Gastroesophageal sphincter (tissue), 4 donors: ENCODE measurements at regions not wholly inside any gene's neighbourhood (a gene's known extent, or its start where the extent isn't known, plus 50 kb on each side); places are given as distances from the start of the nearest gene placed in this dataset.

Source experiments
- ATAC-seq: fragments of 150-250 bp; one replicate; pipeline ENCODE4 v1.9.1; 2016; ENCODE audit warnings: mild to moderate bottlenecking, moderate library complexity
- H3K27ac ChIP-seq, 4 donors: fragments of 200-600 bp; sonication (generic) in 3 of 4; 1 replicate in 3 of 4; 2 replicates in 1 of 4; pipeline ENCODE4 v1.5.1; 2016 to 2019
- H3K27me3 ChIP-seq: fragments of 200-600 bp; sonication (generic); one replicate; pipeline ENCODE4 v1.5.1; 2019
- H3K36me3 ChIP-seq, 2 donors: fragments of 200-600 bp; sonication (generic); one replicate each; pipeline ENCODE4 v1.5.1; 2019; ENCODE audit warnings: control low read depth in 1 of 2
- H3K4me1 ChIP-seq, 3 donors: fragments of 200-600 bp; sonication (generic); 1 replicate in 2 of 3; 2 replicates in 1 of 3; pipeline ENCODE4 v1.5.1; 2016 to 2019; ENCODE audit warnings: control low read depth in 2 of 3
- H3K4me3 ChIP-seq, 2 donors: fragments of 200-600 bp; sonication (generic); one replicate each; pipeline ENCODE4 v1.5.1; 2019; ENCODE audit warnings: mild to moderate bottlenecking in 1 of 2, moderate library complexity in 1 of 2
- H3K9me3 ChIP-seq, 3 donors: fragments of 200-600 bp; sonication (generic); one replicate each; pipeline ENCODE4 v1.5.1; 2017 to 2019; ENCODE audit warnings: control low read depth in 2 of 3
- CTCF ChIP-seq, 4 experiments: fragments of 200-600 bp in 2 of 4; fragments of 450-650 bp in 2 of 4; sonication (generic) in 1 of 4; IDR thresholded peaks; one replicate each; pipeline ENCODE4 v1.5.1; 2017 to 2019; ENCODE audit warnings: antibody characterized with exemption in 4 of 4, mild to moderate bottlenecking in 2 of 4, moderate library complexity in 2 of 4
- EP300 ChIP-seq: sonication (generic); formaldehyde crosslinking; IDR thresholded peaks from one replicate; pipeline ENCODE4 v1.6.1; 2017; ENCODE audit warnings: antibody characterized with exemption, mild to moderate bottlenecking
- POLR2A ChIP-seq, 2 donors: fragments of 450-650 bp; IDR thresholded peaks; one replicate each; pipeline ENCODE4 v1.6.1; 2017; ENCODE audit warnings: antibody characterized with exemption in 2 of 2, mild to moderate bottlenecking in 2 of 2, moderate library complexity in 1 of 2
- POLR2AphosphoS5 ChIP-seq: sonication (generic); formaldehyde crosslinking; IDR thresholded peaks from one replicate; pipeline ENCODE4 v1.6.1; 2017; ENCODE audit warnings: antibody characterized with exemption
- WGBS, 2 donors: methylation state at CpG; one replicate each; pipeline ENCODE4 v1.1.5; 2018; ENCODE audit warnings: low coverage in 1 of 2; 5-methylcytosine and 5-hydroxymethylcytosine counted together

GRCh38 chr5:25025831-25026230 is 381.1 kb upstream of the CDH10 start:
- Histone ChIP-seq H3K36me3 (no peaks in the 10 kb centered on the region), H3K9me3 (no peaks in the 10 kb centered on the region), H3K4me1 (no peaks in the 10 kb centered on the region), H3K27me3 (no peaks in the 10 kb centered on the region), H3K4me3 (no peak overlapping the region), H3K27ac (no peak overlapping the region)
- TF ChIP-seq POLR2AphosphoS5 (no peak), CTCF (IDR thresholded peaks at IDR 0.05) (no peak), EP300 (no peak), POLR2A (IDR thresholded peaks at IDR 0.05) (no peak)
- WGBS, 2 donors: 85 to 96% methylated on average over 4 of the region's 4 CpGs
- no peak for ATAC-seq

GRCh38 chr5:25020454-25020853 is 375.7 kb upstream of the CDH10 start:
- WGBS, 2 donors: 45 to 48% methylated on average over 1 of the region's 1 CpG
- no peak overlapping the region for H3K4me3 ChIP-seq
- ATAC-seq: no peak
- H3K4me1 ChIP-seq: no peaks in the 10 kb centered on the region
- no peaks in the 10 kb centered on the region for H3K9me3 ChIP-seq
- H3K36me3 ChIP-seq: no peaks in the 10 kb centered on the region
- no peak overlapping the region for H3K27ac ChIP-seq
- H3K27me3 ChIP-seq: no peaks in the 10 kb centered on the region
- TF ChIP-seq POLR2A (IDR thresholded peaks at IDR 0.05) (no peak), CTCF (IDR thresholded peaks at IDR 0.05) (no peak), EP300 (no peak)

DNA sequence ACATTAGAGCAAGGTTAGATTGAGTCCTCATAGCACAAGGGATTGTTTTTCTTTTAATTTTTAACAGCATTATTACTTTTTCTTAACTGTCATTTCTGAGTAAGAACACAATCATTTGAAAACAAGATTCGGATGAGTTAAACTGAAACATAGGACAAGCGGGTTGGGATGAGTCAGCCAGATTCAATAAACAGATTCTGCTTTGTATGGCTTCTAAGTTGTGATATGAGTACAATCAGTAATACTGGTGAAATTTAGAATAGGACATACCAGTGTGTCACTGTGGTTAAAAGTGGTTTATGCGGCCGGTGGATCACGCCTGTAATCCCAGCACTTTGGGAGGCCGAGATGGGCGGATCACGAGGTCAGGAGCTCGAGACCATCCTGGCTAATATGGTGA is 364.3 kb upstream of the CDH10 start:
- no peak for ATAC-seq
- no peak overlapping the region for H3K4me3 ChIP-seq
- H3K27ac ChIP-seq: no peak overlapping the region
- TF ChIP-seq EP300 (no peak), POLR2A (IDR thresholded peaks at IDR 0.05) (no peak), CTCF (IDR thresholded peaks at IDR 0.05) (no peak), POLR2AphosphoS5 (no peak)
- H3K4me1 ChIP-seq: no peaks in the 10 kb centered on the region
- H3K36me3 ChIP-seq: no peaks in the 10 kb centered on the region
- WGBS, 2 donors: 83 to 92% methylated on average over 2 to 3 of the region's 9 CpGs
- no peaks in the 10 kb centered on the region for H3K27me3 ChIP-seq
- no peaks in the 10 kb centered on the region for H3K9me3 ChIP-seq

- Histone ChIP-seq H3K9me3 (no peaks in the 10 kb centered on the region), H3K4me1 (no peaks in the 10 kb centered on the region), H3K4me3 (no peak overlapping the region), H3K27ac (no peak overlapping the region), H3K27me3 (no peaks in the 10 kb centered on the region), H3K36me3 (no peaks in the 10 kb centered on the region)
- ATAC-seq: no peak
- 9% methylated on average over 2 of the region's 2 CpGs for WGBS, 2 donors
- TF ChIP-seq POLR2A (IDR thresholded peaks at IDR 0.05) (no peak), CTCF (IDR thresholded peaks at IDR 0.05) (no peak), POLR2AphosphoS5 (no peak), EP300 (no peak)
These were observed 362.0 kb upstream of the CDH10 start for GRCh38 chr5:25006734-25007133.

DNA sequence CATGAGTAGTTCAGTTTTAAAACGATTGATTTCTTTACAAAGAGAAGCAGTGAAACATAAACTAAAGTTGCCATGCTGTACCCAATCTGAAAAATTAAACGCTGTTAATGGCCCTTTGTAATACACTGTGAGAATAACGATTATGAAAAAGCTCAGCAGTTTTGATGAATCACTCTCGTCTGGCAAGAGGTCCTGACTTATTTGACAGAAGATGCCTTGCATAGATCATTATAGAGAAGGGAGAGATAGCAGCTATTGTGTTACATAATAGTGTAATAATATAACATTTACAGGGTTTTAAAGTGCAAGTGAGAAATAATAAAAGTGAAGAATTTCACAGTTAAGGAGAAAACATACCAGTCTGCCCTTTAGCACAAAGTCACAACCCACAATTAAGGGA is 361.5 kb upstream of the CDH10 start:
- Histone ChIP-seq H3K36me3 (no peaks in the 10 kb centered on the region), H3K27me3 (no peaks in the 10 kb centered on the region), H3K27ac (no peak overlapping the region), H3K4me1 (no peaks in the 10 kb centered on the region), H3K9me3 (no peaks in the 10 kb centered on the region), H3K4me3 (no peak overlapping the region)
- no peak for ATAC-seq
- TF ChIP-seq POLR2AphosphoS5 (no peak), POLR2A (IDR thresholded peaks at IDR 0.05) (no peak), EP300 (no peak), CTCF (IDR thresholded peaks at IDR 0.05) (no peak)
- WGBS, 2 donors: 7 to 11% methylated on average over 4 of the region's 4 CpGs
